ENCODE measurements at regions not wholly inside any gene's neighbourhood (a gene's known extent, or its start where the extent isn't known, plus 50 kb on each side); places are given as distances from the start of the nearest gene placed in this dataset.
A peak's percentile ranks its signal among the peaks of the same experiment; 100 is the strongest.

GRCh38 chrX:66328950-66329596 lies 165.0 kb downstream of the HEPH start:
- H3K36me3 ChIP-seq = no peaks in the 10 kb centered on the region
- no peak for TF ChIP-seq CTCF (IDR thresholded peaks at IDR 0.05)
- intact Hi-C loops (cut with DNase I) = no loop called here
- 72 to 77% methylated on average over 25 of the region's 25 CpGs for WGBS, 2 donors
- no peaks in the 10 kb centered on the region for H3K4me1 ChIP-seq
- H3K27ac ChIP-seq = no peak overlapping the region
- FAIRE-seq (no peak), DNase-seq (peak in 1 of 6 donors; percentile 42), ATAC-seq (no peak)
- no peaks in the 10 kb centered on the region for H3K27me3 ChIP-seq
- no peak overlapping the region for H3K4me3 ChIP-seq
- H3K9me3 ChIP-seq = no peaks in the 10 kb centered on the region

GRCh38 chrX:66360894-66361293 lies 196.8 kb downstream of the HEPH start:
- Histone ChIP-seq H3K27me3 (no peaks in the 10 kb centered on the region), H3K4me1 (no peaks in the 10 kb centered on the region), H3K36me3 (no peaks in the 10 kb centered on the region), H3K9me3 (no peaks in the 10 kb centered on the region), H3K4me3 (no peak overlapping the region), H3K27ac (no peak overlapping the region)
- ATAC-seq = no peak
- DNase-seq = no peak
- intact Hi-C loops (cut with DNase I) = loop anchor here in 1 of 3 donors (10.0 kb wide), 1 partner anchor 74 kb away; no protein-coding TSS in a partner anchor
- 42 to 49% methylated on average over 3 of the region's 3 CpGs for WGBS, 2 donors
- no peak for FAIRE-seq
- no peak for TF ChIP-seq CTCF (IDR thresholded peaks at IDR 0.05)

- no peak for FAIRE-seq
- TF ChIP-seq CTCF (IDR thresholded peaks at IDR 0.05) = no peak
These were observed 220.7 kb downstream of the HEPH start for GRCh38 chrX:66384722-66385121.

GRCh38 chrX:66399273-66399672 lies 235.2 kb downstream of the HEPH start:
- Histone ChIP-seq H3K4me1 (no peaks in the 10 kb centered on the region), H3K27me3 (no peaks in the 10 kb centered on the region), H3K36me3 (no peaks in the 10 kb centered on the region), H3K9me3 (no peaks in the 10 kb centered on the region), H3K27ac (no peak overlapping the region), H3K4me3 (no peak overlapping the region)
- 36 to 50% methylated on average over 1 of the region's 1 CpG for WGBS, 2 donors
- TF ChIP-seq CTCF (IDR thresholded peaks at IDR 0.05) = no peak
- FAIRE-seq (no peak), DNase-seq (no peak), ATAC-seq (no peak)
- intact Hi-C loops (cut with DNase I) = no loop called here

More at GRCh38 chrX:66384722-66385121, 220.7 kb downstream of the HEPH start:
- intact Hi-C loops (cut with DNase I) = no loop called here
- Histone ChIP-seq H3K27me3 (peaks cover 0 to 17% (median 0%) of the 10 kb centered on the region in 4 donors), H3K4me3 (no peak overlapping the region), H3K36me3 (no peaks in the 10 kb centered on the region), H3K4me1 (no peaks in the 10 kb centered on the region), H3K9me3 (no peaks in the 10 kb centered on the region), H3K27ac (no peak overlapping the region)
- DNase-seq (no peak), ATAC-seq (no peak)
- 73 to 90% methylated on average over 1 of the region's 1 CpG for WGBS, 2 donors

- FAIRE-seq = peak; percentile 83
- intact Hi-C loops (cut with DNase I) = no loop called here
These were observed 236.7 kb downstream of the EDA2R start for GRCh38 chrX:66402165-66402564.

More at GRCh38 chrX:66402165-66402564, 236.7 kb downstream of the EDA2R start:
- Histone ChIP-seq H3K27me3 (no peaks in the 10 kb centered on the region), H3K27ac (no peak overlapping the region), H3K36me3 (no peaks in the 10 kb centered on the region), H3K4me1 (no peaks in the 10 kb centered on the region), H3K4me3 (no peak overlapping the region), H3K9me3 (no peaks in the 10 kb centered on the region)
- ATAC-seq = no peak
- no peak for DNase-seq
- no peak for TF ChIP-seq CTCF (IDR thresholded peaks at IDR 0.05)

Measured in pancreas (tissue), 10 donors.